GM18870 (cell line): ENCODE measurements at regions not wholly inside any gene's neighbourhood (a gene's known extent, or its start where the extent isn't known, plus 50 kb on each side); places are given as distances from the start of the nearest gene placed in this dataset.

Experiments
- ATAC-seq: cut with Tn5 transposase; IDR thresholded peaks from one replicate; pipeline ENCODE4 v1.9.1; 2021; ENCODE audit warnings: moderate library complexity; ENCODE audit not compliant: unreplicated experiment

- ATAC-seq: no peak
Measured at GRCh38 chr4:159723341-159724048, 620.6 kb downstream of the RAPGEF2 start.

DNA sequence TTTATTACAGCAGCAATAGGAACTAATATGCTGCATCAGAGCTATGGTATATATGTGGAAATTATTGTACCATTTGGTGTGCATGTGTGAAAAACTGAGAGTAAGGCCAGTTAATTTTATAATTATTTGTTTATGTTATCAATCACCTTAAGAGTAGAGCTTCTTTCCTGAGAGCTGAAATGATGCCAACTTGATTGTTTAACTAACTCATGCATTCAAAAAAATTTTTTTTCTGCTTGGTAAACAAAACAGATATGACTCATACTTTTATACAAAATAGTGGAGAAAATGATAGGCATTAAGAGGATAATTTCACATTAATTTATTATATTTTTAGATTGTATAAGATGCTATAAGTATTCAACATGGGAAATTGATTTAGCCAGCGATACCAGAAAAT, 622.7 kb downstream of the RAPGEF2 start:
- no peak for ATAC-seq

- no peak for ATAC-seq
Measured at GRCh38 chr4:159735281-159736207, 632.7 kb downstream of the RAPGEF2 start.

DNA sequence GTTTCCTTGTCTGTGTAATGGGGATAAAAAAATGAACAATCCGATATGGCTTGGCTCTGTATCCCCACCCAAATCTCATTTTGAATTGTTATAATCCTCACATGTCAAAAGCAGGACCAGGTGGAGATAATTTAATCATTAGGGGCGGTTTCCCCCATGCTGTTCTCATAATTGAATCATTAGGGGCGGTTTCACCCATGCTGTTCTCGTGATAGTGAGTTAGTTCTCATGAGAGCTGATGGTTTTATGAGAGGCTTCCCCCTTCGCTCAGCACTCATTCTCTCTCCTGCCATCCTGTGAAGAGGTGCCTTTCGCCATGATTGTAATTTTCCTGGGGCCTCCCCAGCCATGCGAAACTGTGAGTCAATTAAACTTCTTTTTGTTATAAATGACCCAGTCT, 633.5 kb downstream of the RAPGEF2 start:
- ATAC-seq: no peak

DNA sequence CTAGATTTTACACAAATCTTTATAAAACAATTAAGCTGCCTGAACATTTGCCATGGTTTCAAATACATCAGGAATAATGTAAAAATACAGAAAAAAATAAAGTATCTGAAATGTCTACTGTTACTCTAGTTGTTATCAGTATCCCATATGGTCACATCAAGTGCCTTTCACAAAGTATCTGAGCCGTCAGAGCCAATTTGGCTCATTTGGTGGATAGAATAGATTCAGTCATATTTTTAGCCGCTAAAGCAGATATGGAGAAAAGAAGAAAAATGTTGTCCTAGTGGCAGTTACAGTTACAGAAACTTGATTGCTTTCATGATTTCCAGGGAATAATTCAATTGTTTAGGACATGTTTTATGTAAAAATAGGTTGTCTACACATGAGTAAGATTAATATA, 641.1 kb downstream of the RAPGEF2 start:
- ATAC-seq: no peak

DNA sequence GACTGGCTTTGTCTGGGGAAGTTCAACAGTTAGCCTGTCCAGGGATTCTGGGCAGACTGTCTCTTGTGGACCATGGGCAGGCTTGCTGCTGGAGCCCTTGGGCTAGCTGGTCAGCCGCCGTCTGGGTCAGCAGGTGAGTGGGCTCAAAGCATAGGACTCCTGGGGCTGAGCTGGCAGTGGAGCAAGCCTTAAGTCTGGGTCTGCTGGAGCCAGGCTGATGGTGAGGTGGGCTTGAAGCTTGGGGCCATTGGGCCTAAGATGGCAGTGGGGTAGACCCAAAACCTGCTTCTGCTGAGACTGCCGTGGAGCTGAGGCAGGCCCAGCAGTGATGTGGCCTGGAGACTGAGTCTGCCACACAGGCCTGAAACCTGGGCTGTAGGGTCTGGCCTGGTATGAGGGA, 645.1 kb downstream of the RAPGEF2 start:
- ATAC-seq: no peak

GRCh38 chr4:159748834-159749444, 646.1 kb downstream of the RAPGEF2 start:
- no peak for ATAC-seq

DNA sequence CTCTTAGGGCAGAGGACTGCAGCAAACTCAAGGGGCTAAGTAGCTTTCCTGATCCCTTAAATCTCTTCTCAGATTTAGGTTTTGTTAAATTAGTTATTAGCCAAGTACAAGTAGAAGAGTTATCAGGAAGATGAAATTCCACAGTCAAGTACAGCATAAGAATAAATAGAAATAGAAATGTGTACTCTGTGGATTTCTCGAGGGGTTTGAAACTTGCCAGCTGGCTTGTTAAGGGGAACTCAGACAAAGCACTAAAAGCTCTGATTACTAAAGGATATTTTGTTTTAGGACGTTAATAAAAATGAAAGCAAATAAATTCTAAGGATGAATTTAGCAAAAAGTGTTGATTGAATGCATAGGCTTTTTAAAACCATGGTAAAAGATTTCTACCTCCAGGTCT, 654.6 kb downstream of the RAPGEF2 start:
- ATAC-seq: no peak

- no peak for ATAC-seq
Measured at GRCh38 chr4:159758061-159758460, 655.2 kb downstream of the RAPGEF2 start.

DNA sequence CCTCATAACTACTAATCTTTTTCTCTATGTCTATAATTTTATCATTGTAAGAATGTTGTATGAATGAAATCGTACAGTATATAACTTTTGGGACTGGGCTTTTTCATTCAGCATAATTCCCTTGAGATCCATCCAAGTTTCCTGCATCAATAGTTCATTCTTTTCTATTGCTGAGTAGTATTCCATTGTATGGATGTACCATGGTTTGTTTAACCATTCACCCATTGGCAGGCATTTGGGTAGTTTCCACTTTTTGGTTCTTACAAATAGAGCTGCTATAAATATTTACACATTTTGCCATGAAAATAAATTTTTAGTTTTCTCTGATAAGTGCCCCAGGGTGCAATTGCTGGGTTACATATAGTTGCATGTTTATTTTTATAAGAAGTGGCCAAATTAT, 659.8 kb downstream of the RAPGEF2 start:
- ATAC-seq: no peak

DNA sequence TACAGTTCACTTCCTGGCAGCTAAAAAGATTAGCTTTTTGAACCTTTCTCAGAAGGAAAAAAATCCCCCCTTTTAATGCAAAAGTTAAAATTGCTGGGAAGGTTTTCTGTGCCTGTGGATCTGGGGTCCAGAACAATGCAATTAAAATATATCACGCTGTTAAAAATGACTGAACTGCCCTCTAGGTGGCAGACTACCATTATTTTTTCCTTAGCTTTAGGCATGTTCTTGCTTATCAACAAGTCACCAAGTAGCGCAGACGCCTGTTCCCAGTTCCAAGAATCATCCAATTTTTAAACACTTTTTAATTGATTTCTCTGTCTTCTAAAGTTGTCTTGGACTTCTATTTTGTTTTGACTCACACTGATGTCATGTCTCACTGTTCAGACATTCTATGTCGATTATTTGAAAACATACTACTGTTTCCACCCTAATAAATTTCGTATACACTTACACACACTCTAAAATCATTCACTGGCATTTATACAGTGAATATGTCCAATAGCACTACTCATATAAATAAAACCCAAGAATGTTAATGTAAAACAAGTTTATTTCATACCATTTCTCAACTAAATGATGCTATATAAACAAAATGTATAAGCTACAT, 661.6 kb downstream of the RAPGEF2 start:
- peak; percentile 85 for ATAC-seq

DNA sequence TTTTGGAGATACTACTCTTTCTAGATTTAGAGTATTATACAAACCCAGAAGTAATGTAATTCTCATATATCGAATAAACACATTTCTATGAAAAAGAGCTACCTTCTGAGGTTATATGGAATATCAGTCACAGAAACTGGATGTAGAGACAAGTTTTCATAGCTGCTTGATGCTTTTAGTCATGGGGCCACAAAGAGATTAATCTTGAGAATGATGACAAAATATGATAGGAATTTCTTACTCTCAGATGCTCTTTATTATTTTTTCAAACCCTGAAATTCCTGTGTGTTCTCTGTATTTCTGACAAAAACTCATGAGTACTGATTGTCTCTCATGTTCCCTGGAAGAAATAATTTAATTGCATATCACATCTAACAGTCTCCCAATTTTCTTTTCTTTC, 662.5 kb downstream of the RAPGEF2 start:
- ATAC-seq: no peak

DNA sequence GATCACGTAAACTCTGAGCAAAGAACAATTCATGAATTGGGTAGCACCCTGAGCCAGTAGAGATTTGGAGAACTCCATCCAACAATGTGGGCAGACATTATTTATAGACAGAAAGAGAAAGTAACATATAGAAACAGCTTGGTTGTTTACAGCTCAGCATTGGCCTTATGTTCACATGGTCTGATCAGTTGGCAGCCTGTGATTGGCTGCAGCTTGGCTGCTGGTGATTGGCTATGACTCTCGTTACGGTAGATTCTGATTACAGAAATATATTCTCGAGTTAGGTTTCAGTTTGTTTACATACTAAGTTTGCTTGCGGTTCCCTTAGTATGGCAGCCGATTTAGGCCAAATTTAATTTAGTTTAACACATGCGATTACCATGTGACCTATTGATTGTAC, 663.4 kb downstream of the RAPGEF2 start:
- ATAC-seq: no peak

DNA sequence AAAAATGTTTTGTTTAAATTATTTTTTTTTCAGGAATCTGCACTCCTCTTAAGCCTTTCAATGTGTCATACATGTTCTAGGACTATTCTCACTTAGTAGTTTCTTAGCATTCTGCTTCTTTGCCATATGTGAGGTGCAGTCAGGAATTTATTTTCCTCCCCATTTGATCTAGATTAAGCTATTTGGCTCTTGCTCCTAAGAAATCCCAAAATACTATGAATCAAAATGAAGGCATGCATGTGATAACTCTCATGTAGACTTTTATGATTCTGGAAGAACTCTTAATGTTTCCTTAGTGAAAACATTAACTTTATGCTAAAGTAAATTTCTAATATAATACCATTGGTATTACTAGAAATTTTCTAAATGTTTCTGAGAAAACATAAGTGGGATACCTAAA, 664.5 kb downstream of the RAPGEF2 start:
- ATAC-seq: no peak

DNA sequence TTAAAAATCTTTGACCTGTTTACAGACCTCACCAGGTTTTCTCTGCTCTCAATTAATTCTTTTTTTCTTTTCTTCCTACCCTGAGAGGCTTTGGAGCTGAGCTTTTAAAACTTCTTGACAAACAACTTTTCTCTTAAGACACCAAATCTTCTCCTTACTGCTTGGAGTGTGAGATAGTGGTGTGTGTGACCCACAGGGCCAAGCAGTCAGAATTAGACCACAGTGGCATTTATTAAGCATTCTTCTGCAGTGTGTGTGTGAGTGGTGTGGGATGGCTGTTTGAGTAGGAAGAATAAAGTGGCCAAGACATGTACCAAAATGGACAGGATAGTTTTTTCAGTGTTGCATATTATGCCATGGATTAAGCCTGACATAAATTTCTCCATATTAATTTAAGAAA, 665.1 kb downstream of the RAPGEF2 start:
- ATAC-seq: no peak

DNA sequence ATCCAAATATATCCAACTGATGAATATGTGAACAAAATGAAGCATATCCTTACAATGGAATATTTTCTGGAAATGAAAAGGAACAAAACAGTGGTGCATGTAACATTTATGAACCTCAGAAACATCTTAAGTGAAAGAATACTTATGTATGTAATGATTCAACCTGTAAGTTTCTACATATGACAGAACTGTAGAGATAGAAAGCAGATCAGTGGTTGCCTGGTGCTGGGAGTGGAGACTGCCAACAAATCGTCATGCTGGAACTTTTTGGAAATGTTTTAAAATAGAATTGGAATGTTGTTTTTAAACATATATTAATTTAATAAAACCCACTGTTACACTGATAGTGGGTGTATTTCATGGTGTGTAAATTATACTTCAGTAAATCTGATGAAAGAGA, 667.5 kb downstream of the RAPGEF2 start:
- no peak for ATAC-seq

GRCh38 chr4:159770969-159771368, 668.1 kb downstream of the RAPGEF2 start:
- ATAC-seq: no peak

DNA sequence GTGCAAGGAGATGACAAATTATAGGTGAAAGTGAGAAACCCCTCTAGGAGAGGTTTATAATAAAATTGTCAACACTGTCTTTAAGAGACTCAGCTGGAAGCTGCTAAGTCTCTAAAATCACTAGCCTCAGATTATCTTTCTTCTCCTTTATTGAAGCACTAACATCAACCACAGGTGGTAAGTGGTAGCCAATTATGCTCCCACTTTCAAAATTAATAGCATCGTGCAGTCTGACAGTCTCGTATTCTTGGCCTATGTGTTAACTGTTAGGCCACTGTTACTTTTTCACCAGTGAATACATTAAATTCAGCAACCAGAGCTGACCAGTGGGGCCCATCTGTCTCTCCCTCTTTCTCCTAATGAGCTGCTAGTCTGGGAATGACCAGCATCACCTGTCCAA, 674.1 kb downstream of the RAPGEF2 start:
- ATAC-seq: no peak

- no peak for ATAC-seq
Measured at GRCh38 chr4:159777689-159778088, 674.8 kb downstream of the RAPGEF2 start.

DNA sequence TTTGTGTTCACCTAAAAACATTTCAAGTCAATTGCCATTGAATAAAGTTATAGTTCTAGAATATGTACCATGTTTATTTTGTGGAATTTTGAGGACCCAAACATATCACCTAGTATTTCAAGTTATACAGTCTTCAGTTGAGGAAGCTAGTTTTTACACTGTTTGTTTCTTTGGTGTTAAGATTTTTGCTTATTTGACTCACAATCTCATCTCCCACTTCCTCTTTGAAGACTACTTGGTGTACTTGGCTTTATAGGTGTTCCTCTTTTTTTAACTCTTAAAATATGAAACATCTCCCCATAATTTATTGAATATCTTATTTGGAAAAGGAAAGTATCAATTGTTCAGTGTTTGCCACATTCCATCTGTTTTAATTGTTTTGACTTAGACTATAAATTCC, 675.4 kb downstream of the RAPGEF2 start:
- ATAC-seq: peak; percentile 56

DNA sequence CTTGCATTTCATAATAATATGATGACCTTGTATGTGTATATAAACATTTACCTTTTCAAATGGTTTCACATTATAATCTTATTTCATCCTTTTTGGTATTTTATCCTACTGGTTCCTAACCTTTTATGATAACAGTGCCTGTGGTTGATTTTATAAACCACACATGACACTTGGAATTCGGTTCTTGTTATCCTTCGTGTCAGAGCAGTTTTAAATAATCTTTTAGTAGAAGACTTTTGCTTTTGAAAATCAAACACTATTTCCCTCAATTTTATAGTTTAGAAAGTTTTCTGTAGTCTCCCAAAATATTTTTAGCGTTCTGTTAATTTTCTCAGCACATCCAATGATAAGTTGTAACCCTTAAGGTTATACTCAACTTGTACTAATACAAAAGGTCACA, 676.8 kb downstream of the RAPGEF2 start:
- no peak for ATAC-seq
